NCI-H1105 (cell line): ENCODE measurements at regions not wholly inside any gene's neighbourhood (a gene's known extent, or its start where the extent isn't known, plus 50 kb on each side); places are given as distances from the start of the nearest gene placed in this dataset.
"Not testable (repeated sequence)": the region's sequence is repeated elsewhere in the genome, so short reads cannot be mapped to it uniquely, and the experiment has no call there.

Experiments used
- DNase-seq: peaks from one replicate; lab custom pipeline; 2025; lab: John Stamatoyannopoulos, UW

DNA sequence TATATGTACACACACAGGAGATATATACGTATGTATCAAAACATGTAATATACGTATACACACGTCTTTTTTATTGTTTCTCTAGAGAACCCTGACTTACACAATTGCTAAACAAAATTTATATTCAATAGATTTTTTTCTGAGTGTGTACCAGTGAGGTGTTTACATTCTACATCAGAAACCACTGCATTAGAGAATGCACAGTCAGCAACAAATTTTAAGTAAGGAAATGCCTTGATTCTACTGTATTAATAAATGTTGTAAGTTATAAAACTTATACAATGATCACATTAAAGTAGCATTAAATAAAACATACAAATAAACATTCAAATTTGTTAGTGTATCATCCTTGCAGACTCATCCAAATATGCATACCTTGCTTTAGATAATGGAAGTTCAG, 376.4 kb upstream of the FAM98A start:
- DNase-seq, result no peak

DNA sequence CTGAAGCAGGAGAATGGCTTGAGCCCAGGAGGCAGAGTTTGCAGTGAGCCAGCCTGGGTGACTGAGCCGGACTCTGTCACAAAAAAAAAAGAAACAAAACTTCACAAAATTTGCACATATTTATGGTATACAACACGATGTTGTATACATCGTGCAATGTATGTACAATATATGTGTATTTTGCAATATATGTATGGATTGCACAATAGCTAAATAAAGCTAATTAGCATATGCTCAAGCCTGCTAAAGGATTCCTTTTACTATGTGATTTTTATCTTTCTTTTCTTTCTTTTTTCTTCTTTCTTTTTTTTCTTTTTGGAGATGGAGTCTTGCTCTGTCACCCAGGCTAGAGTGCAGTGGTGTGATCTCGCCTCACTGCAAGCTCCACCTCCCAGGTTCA, 368.0 kb upstream of the FAM98A start:
- no peak for DNase-seq

DNA sequence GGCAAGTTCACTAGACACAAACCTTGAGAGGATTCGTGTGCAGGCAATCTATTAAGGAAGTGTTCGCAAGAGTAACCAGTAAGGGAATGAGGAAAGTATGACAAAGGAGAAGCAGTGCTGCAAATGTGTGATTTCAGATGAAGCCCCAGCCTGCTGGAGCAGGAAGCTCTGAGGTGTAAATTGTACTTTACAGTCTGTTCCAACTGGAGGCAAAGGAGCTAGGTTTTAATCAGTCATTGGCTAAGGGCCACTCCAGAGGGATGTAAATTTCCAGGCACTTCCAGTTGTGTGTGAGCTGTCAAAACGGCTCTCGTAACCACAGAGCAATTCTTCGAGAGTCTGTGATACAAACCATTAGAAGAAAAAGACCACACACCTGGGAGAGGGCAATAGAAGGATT, 359.5 kb upstream of the FAM98A start:
- no peak for DNase-seq

DNA sequence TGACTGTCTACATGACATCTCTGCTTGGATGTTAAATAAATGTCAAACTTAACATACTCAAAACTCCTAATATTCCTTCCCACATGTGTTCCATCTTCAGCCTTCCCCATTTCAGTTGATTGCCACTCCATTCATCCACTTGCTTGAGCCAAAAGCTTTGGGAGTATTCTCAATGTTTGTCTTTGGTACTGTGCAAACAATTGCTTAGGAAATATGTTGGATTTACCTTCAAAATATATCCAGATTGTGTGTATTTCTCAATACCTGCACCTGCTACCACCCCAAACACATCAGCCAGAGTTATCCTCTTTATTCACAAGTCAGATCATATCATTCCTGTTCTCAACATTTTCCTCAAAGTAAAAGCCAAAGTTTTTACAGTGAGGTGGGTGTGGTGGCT, 350.3 kb upstream of the FAM98A start:
- no peak for DNase-seq

DNA sequence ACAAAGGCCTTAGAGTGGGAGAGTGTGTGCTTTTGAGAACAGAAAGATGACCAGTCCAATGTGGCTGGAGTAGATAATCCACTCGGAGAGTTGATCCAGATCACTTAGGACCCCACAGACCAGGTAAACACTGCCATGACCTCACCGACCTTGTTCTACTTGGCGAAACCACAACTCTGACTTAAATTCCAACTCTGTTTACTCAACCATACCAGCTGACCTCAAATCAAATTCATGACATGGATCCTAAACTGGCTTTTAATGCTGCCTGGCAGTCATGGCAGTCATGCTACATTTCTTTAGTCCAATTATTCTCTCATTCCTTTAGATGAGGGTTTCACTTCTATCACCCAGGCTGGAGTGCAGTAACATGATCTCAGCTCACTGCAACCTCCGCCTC, 347.1 kb upstream of the FAM98A start:
- no peak for DNase-seq

DNA sequence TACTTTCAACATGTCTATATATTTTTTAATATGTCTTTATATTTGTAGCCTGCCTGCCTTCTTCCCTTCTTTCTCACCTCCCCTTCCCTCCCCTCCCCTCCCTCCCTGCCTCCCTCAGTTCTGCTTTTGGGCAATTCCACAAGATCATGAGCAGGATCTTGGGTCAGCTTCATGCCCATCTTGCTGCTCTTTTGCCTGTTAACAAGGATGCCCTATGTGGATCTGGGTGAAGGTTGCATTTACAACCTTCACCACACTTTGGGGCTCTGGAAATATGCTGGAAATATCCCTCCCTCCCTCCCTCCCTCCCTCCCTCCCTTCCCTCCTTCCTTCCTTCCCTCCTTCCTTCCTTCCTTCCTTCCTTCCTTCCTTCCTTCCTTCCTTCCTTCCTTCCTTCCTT, 334.1 kb upstream of the FAM98A start:
- no peak for DNase-seq

DNA sequence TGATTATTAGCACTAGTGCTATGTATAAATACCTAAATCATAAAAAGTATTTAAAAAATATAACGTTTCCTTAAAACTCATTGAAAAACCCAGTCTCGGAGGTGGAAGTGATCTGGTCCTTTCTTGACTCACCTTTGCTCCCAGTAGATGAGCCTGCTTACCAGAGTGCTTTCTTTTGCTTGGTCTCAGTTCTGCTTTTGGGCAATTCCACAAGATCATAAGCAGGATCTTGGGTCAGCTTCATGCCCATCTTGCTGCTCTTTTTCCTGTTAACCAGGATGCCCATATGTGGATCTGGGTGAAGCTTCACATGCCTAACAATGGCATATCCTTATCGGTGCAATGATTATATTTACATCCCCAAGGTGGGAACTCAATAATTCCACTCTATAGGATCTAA, 332.1 kb upstream of the FAM98A start:
- DNase-seq, result no peak

DNA sequence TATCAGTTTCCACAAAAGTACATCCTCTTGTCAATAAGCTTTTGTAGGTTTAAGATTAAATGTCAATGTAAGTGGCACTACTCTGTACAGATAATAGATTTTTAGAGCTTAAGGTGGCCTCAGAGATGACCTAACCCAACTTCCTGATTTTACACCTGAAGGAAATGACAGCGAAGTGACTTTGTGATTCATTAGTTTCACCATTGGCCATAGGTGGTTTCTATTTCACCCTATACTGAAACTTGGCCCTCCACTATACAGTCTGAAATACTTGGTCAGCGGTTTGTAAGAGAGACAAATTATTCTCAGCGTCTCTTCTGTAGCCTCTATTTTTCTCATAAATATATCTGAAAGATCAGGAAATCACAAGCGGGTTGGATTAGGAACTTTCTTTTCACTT, 330.4 kb upstream of the FAM98A start:
- no peak for DNase-seq

DNA sequence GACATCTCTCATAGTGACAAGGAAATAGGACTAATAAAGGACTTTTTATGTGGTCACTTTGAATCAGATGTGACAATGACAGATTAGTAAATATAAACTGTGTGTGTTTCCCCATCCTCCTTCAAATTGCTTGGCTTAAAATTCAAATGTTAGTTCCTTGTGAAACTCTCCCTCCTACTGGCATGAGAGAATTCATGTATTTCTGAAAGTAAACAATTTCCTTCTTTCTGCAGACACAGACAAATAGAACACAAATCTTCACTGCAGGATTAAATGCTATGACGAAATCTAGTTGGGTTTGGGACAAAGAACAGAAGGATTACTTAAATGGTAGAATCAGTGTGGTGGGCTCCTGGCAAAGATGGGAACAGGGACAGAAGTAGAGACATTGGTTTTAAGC, 328.7 kb upstream of the FAM98A start:
- DNase-seq, result no peak

DNA sequence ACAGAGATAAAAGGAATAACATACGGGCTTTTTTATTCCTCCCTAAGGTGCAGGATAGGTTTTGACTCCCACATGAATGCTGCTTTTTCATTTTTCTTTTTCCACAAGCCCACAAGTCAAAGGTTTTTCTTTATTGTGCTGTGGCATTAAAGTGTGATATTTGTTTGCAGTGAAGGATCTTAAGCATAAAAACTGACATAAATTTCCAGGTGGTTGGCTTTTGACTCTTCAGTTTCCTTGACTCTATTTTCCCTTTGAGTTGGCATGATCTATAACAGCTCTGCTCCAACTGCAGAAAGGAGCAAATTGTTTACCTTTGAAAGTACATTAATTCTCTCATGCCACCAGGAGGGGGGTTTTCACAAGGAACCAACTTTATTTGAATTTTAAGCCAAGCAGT, 326.2 kb upstream of the FAM98A start:
- no peak for DNase-seq

DNA sequence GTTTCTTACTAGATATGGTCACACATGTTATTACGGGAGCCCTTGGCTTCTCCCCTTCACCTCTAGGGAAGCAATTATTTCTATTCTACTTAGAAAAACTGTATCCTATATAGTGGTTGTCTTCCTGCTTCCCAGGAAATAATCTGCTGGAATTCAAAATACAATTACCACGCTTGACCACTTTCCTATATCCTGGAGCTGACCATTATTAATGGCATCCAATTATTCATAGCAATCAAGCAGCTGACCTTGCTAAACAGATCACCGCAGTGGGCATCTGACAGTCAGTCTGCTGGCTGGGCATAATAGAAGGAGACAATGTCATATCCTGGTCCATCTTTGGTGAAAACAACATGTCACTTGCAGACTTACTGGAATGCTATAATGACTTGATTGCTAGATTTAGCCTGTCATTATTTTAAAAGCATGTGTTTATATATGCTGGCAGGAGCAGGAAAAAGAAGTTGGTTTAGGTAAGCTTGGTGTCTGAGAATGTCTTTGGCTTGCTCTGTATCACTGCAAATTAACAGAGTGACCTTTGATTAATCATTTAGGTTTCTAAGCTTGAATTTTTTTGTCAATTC, 325.6 kb upstream of the FAM98A start:
- DNase-seq, result no peak

DNA sequence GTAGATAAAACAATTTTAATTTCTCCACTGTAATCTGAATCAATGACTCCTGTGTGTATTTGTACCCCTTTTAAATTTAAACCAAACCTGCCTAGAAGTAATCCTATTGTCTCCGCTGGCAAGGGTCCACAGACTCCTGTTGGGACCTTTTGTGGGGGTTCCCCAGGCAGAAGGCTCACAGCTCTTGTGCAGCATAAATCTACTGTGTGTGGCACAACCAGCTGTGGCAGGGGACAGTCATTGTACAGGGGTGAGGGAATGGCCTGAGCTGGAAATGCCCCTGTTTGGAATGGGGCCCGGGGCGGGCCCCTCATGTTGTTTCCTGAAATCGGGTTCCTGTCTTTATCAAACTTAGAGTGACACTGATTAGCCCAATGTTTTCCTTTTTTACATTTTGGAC, 318.2 kb upstream of the FAM98A start:
- DNase-seq, result no peak

DNA sequence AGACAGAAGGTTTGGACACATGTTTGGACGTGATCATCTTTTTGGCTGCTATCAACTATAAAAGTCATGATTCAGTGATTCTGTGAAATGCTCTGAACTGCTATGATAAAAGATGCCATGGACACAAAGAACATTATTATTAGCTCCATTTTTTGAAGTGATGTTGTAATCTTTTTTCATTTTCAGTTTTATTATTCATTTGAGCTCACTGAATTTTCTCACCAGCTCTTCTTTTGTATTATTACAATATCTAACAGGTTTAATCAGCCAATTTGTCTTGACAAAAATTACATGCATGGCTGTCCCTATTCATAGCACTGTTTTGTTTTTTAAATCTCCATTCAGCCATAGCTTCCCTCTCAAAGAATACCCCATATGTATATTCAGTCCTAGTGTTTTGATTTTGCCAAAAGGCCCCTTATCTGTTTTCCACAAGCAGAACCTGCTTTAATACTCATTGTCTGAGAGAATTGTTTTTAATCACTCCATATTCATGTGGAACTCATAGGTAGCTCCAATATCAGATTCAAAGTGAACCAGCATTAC, 314.0 kb upstream of the FAM98A start:
- no peak for DNase-seq

DNA sequence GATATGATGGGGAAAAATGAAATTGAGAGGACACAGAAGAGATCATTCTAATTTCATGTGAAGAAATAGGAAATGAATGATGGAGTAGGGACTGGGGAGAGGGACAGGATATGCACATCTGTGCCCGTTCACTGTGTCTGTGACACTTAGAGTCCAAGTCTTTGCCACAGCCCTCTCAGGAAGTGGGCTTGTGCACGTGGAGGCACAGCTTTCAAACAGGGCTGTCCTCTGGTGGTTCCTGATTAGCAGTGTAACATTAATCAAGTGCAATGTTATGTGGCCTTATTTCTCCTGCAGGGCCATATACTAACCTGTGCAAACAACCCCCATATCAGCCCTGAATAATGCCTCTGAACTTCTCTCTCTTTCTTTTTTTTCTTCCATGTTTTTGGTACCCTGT, 312.2 kb upstream of the FAM98A start:
- DNase-seq, result no peak

DNA sequence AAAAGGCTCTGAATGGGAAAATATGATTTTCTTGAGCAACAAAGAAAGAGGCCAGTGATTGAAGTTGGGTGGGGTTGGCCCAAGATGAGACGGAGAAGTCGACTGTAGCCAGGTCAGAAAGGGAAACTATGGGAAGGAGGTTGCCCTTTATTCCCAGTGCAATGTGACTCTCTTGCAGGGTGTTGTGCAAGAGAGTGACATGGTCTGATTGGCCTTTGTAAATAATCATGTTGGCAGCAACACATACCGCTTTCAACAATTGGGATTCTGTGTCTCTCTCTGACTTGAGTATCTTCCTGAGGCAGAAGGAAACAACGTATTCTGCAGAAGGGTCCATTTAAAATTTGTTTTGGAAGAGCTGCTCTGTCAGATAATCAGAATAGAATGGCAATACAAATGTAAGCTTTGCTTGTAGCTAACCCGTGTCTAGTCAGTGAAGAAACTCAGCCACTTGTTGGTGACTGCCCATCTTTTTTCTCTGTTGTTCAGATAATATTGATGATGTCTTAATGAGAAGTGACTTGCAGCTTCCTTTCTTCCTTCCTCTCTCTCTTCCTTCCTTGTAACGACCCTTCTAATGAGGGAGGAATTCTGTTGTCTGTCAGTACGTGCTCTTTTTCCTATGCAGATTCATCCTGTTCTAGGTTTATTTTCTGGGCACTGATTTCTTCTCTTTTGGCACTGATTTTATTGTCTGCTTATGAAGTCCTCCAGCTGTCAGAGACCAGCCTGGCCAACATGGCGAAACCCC, 311.0 kb upstream of the FAM98A start:
- no peak for DNase-seq

DNA sequence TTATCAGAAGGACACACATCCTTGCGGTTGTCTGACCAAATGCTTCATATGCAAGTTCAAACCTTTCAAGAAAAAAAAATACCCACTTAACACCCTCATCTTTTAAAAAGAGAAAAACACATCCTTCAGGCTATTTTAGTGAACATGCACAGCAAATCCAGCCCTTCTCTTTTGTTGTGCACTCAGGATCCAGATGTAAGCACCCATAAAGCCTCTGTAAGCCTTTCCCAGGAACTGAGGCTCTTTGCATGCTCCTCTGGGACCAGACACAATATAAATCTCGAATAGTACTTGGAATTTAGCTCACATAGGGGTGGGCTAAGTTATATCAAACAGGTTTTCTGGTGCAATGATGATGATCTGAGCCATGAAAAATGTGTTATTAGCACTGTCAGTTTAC, 308.8 kb upstream of the FAM98A start:
- no peak for DNase-seq

DNA sequence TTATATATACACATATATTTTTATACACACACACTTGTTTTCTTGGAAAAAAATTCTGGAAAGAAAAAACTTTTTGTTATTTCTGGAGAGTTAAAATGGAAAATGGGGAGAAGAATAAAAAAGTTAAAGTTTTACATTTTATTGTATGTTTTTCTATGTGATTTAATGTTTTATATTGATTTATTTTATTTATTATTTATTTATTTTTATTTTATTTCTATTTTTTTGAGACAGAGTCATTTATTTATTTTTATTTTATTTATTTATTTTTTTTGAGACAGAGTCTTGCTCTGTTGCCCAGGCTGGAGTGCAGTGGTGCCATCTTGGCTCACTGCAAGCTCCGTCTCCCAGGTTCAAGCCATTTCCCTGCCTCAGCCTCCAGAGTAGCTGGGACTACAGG, 307.0 kb upstream of the FAM98A start:
- DNase-seq, result not testable (repeated sequence)

DNA sequence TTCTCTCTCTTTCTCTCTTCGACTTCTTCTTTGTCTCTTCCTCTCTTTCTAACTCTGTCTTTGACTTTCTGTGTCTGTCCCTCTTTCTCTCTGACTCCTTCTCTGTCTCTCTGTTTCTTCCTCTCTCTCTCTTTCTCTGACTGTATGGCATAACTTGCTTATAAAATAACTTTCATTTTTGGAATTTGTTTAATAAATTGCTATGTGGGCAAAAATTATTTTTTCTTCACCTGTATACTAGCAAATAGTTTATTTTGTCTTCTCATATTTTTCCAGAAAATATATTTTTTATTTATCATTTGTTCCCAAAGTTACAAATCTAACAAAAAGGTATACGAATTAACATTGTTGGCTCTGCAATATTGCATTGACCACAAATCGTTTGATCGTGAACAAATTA, 305.7 kb upstream of the FAM98A start:
- no peak for DNase-seq

DNA sequence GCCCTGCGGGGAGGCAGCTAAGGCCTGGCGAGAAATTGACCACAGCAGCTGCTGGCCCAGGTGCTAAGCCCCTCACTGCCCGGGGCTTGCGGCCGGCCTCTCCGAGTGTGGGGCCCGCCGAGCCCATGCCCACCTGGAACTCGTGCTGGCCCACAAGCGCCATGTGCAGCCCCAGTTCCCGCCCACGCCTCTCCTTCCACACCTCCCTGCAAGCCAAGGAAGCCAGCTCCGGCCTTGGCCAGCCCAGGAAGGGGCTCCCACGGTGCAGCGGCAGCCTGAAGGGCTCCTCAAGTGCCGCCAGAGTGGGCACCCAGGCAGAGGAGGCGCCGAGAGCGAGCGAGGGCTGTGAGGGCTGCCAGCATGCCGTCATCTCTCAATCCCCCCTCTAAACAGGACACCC, 304.6 kb upstream of the FAM98A start:
- DNase-seq, result no peak

DNA sequence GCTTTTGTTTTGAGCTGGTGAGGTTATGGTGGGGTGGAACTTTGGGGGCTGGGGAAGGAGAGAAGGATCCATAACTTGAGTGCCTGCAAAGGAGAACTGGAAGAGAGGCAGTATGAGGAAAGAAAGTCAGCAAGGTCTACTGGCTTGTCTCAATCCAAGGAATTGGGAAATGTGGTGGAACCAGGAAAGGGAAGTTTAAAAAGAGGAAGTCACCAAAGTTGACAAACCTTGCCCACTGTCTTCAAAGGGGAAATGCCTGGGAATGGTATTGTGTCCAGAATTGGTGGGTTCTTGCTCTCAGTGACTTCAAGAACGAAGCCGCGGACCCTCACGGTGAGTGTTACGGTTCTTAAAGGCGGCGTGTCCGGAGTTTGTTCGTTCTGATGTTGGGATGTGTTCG, 304.1 kb upstream of the FAM98A start:
- no peak for DNase-seq

DNA sequence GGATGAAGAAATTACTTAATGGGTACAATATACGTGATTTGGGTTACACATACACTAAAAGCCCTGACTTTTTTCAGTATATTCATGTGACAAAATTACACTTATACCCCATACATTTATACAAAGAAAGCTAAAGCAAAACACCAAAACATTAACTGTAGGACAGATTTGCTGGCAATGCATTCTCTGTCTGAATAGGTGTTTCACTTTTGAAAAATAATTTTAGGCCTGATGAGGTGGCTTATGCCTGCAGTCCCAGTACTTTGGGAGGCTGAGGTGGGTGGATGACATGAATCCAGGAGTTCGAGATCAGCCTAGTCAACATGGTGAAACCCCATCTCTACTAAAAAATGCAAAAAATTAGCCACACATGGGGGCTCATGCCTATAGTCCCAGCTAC, 301.5 kb upstream of the FAM98A start:
- DNase-seq, result no peak

DNA sequence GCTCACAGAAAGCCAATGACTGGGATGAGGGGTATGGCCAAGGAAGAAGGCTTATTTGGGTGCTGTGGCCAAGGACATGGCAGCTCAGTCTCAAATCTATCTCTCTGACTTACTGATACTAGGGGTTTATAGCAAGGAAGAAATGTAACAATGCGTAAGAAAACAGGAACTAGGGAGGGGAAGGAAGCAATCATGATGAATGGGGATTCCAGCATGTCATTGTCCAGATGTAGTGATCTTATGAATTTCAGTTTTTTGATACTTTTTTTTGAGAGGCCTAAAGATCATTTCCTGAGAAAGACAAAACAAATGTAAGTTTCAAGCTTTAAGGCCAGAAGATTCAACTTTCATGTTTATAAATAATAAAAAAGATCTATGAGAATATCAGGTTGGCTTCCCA, 298.6 kb upstream of the FAM98A start:
- no peak for DNase-seq

DNA sequence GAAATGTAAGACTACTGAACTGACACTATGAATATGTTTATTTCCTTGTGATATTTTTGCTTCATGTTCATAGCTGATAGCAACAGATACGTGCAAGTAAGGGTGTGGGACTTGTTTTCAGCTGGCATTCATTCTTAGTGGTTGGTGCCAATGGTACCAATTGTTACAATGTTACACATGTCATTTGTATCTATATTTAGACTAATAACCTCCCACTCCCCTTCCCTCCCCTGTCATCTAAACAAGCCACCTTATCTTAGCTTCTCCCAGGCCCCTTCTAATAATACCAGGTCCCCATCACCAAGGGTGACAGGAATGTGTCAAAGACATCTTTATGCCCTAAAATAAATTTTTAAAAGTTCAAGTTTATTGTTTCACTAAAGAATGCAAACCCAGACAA, 294.7 kb upstream of the FAM98A start:
- no peak for DNase-seq

DNA sequence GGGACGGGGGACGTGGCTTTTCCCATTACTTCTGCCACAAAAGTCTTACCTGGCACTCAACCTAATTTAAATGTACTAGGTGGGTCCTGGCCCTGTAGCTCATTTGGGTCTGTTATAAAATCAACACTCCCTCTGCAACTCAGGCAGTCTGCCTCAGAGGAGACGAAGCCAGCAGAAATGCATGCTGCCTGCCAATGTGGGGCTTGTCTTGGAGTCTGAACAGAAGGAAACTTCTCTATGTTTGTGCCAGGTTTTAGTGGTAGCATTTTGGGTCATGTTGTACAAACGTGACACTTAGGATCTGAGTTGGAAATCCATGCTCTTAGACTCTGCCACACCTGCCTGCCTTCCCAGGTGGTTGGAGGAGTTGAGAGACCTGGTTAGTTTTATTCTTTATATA, 292.5 kb upstream of the FAM98A start:
- no peak for DNase-seq
